ENCODE measurements at regions not wholly inside any gene's neighbourhood (a gene's known extent, or its start where the extent isn't known, plus 50 kb on each side); places are given as distances from the start of the nearest gene placed in this dataset.
A peak's percentile ranks its signal among the peaks of the same experiment; 100 is the strongest.

DNA sequence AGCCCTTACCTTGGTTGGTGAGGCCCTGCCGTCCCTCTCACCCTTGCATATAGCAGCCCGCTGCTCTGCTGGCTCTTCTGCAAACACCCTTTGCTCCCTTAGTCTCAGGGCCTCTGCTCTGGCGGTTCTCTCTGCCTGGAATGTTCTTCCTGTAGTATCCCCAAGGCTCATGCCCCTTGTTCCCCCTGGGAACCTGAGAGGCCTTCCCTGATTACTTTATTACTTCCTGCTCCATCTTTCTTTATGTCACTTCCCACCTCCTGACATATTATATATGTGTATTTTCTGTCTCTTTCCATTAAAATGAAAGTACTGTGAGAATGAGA is 73.9 kb upstream of the SPRY4 start (continued):
- TF ChIP-seq HNF4G (IDR thresholded peaks at IDR 0.05; ENCODE audit: borderline replicate concordance, low read depth, low read length) (0 out of 2 replicates have a peak, but pooled peaks have one; percentile 13), HNF4G (CRISPR knock-in tag; IDR thresholded peaks at IDR 0.05; ENCODE audit: borderline replicate concordance, low read depth) (no peak), PCBP1 (IDR thresholded peaks at IDR 0.05; ENCODE audit: borderline replicate concordance, low read depth, low read length) (no peak), ETV5 (CRISPR knock-in tag; IDR thresholded peaks at IDR 0.05; ENCODE audit: borderline replicate concordance) (peak; percentile 28; the same call in 1 of the 2 replicates), KLF16 (CRISPR knock-in tag; IDR thresholded peaks at IDR 0.05) (no peak), ZNF431 (CRISPR knock-in tag; IDR thresholded peaks at IDR 0.05; ENCODE audit: borderline replicate concordance, low read depth) (no peak), ZNF589 (CRISPR knock-in tag; conservative IDR thresholded peaks at IDR 0.05) (no peak), CBX1 (IDR thresholded peaks at IDR 0.05; ENCODE audit: low read depth) (no peak), HNRNPLL (IDR thresholded peaks at IDR 0.05; ENCODE audit: low read depth, low read length, poor library complexity, severe bottlenecking) (no peak), ZNF614 (CRISPR knock-in tag; IDR thresholded peaks at IDR 0.05; ENCODE audit: borderline replicate concordance) (no peak), SRY (CRISPR knock-in tag; IDR thresholded peaks at IDR 0.05) (no peak), KMT2B (CRISPR knock-in tag; IDR thresholded peaks at IDR 0.05) (no peak), THAP11 (CRISPR knock-in tag; IDR thresholded peaks at IDR 0.05) (no peak), ZNF781 (CRISPR knock-in tag; IDR thresholded peaks at IDR 0.05; ENCODE audit: borderline replicate concordance, not compliant biosample characterization) (no peak), ZBTB38 (CRISPR knock-in tag; IDR thresholded peaks at IDR 0.05) (0 out of 2 replicates have a peak, but pooled peaks have one; percentile 20), SOX13 (IDR thresholded peaks at IDR 0.05) (no peak), SOX13 (CRISPR knock-in tag; conservative IDR thresholded peaks at IDR 0.05 in 1 of 2, IDR thresholded peaks at IDR 0.05 in 1 of 2) (no peak)
- TF ChIP-seq, protein P1, sequence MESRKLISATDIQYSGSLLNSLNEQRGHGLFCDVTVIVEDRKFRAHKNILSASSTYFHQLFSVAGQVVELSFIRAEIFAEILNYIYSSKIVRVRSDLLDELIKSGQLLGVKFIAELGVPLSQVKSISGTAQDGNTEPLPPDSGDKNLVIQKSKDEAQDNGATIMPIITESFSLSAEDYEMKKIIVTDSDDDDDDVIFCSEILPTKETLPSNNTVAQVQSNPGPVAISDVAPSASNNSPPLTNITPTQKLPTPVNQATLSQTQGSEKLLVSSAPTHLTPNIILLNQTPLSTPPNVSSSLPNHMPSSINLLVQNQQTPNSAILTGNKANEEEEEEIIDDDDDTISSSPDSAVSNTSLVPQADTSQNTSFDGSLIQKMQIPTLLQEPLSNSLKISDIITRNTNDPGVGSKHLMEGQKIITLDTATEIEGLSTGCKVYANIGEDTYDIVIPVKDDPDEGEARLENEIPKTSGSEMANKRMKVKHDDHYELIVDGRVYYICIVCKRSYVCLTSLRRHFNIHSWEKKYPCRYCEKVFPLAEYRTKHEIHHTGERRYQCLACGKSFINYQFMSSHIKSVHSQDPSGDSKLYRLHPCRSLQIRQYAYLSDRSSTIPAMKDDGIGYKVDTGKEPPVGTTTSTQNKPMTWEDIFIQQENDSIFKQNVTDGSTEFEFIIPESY (CRISPR knock-in tag; IDR thresholded peaks at IDR 0.05): peak; percentile 80; the same call in 1 of the 2 replicates
- TF ChIP-seq, protein P2, sequence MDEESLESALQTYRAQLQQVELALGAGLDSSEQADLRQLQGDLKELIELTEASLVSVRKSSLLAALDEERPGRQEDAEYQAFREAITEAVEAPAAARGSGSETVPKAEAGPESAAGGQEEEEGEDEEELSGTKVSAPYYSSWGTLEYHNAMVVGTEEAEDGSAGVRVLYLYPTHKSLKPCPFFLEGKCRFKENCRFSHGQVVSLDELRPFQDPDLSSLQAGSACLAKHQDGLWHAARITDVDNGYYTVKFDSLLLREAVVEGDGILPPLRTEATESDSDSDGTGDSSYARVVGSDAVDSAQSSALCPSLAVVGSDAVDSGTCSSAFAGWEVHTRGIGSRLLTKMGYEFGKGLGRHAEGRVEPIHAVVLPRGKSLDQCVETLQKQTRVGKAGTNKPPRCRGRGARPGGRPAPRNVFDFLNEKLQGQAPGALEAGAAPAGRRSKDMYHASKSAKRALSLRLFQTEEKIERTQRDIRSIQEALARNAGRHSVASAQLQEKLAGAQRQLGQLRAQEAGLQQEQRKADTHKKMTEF (CRISPR knock-in tag; IDR thresholded peaks at IDR 0.05): no peak
- TF ChIP-seq, protein P3, sequence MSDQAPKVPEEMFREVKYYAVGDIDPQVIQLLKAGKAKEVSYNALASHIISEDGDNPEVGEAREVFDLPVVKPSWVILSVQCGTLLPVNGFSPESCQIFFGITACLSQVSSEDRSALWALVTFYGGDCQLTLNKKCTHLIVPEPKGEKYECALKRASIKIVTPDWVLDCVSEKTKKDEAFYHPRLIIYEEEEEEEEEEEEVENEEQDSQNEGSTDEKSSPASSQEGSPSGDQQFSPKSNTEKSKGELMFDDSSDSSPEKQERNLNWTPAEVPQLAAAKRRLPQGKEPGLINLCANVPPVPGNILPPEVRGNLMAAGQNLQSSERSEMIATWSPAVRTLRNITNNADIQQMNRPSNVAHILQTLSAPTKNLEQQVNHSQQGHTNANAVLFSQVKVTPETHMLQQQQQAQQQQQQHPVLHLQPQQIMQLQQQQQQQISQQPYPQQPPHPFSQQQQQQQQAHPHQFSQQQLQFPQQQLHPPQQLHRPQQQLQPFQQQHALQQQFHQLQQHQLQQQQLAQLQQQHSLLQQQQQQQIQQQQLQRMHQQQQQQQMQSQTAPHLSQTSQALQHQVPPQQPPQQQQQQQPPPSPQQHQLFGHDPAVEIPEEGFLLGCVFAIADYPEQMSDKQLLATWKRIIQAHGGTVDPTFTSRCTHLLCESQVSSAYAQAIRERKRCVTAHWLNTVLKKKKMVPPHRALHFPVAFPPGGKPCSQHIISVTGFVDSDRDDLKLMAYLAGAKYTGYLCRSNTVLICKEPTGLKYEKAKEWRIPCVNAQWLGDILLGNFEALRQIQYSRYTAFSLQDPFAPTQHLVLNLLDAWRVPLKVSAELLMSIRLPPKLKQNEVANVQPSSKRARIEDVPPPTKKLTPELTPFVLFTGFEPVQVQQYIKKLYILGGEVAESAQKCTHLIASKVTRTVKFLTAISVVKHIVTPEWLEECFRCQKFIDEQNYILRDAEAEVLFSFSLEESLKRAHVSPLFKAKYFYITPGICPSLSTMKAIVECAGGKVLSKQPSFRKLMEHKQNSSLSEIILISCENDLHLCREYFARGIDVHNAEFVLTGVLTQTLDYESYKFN (CRISPR knock-in tag; conservative IDR thresholded peaks at IDR 0.05): peak; percentile 33; the same call in 1 of the 2 replicates
